ENCODE measurements at regions not wholly inside any gene's neighbourhood (a gene's known extent, or its start where the extent isn't known, plus 50 kb on each side); places are given as distances from the start of the nearest gene placed in this dataset.

DNA sequence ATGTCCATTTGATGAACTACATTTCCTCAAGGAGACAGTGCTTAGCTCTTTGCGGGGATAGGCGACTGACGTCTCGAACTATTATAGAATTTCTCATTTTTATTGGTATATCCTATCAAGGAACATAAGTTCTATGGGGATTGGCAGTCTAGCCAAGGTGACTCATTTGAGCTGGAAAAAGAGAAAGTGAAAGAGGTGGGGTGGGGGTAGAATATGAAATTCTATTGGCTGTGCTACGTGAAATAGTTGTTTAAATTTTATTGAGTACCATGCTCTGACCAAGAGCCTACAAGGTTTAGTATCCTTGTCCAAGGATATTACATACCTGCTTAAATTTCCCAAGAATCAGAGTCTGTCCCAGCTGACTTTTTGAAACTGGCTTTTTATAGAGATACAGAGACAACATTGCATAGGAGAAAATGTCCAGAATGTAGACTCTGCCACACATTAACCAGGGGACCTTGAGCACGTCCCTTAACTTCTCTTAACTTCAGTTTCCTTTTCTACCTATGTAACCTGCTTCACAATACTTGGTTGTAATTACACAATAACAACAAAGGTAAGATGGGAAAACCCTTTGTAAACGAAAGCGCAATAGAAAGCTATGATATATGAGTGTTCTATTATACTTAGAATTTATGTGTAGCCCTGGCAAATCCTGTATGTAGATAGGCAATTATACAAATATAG lies 226.4 kb upstream of the WWC1 start:
- no peak for DNase-seq (ENCODE audit: low spot score)
- H3K27ac Mint-ChIP-seq (ENCODE audit: unreplicated experiment) = no peak overlapping the region
- no peaks in the 10 kb centered on the region for H3K9me3 Mint-ChIP-seq (ENCODE audit: low read depth)
- TF ChIP-seq, protein P1, sequence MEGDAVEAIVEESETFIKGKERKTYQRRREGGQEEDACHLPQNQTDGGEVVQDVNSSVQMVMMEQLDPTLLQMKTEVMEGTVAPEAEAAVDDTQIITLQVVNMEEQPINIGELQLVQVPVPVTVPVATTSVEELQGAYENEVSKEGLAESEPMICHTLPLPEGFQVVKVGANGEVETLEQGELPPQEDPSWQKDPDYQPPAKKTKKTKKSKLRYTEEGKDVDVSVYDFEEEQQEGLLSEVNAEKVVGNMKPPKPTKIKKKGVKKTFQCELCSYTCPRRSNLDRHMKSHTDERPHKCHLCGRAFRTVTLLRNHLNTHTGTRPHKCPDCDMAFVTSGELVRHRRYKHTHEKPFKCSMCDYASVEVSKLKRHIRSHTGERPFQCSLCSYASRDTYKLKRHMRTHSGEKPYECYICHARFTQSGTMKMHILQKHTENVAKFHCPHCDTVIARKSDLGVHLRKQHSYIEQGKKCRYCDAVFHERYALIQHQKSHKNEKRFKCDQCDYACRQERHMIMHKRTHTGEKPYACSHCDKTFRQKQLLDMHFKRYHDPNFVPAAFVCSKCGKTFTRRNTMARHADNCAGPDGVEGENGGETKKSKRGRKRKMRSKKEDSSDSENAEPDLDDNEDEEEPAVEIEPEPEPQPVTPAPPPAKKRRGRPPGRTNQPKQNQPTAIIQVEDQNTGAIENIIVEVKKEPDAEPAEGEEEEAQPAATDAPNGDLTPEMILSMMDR (IDR thresholded peaks at IDR 0.05) = no peak
- no peaks in the 10 kb centered on the region for H3K36me3 Mint-ChIP-seq (ENCODE audit: low read depth)
- H3K4me3 Mint-ChIP-seq (ENCODE audit: unreplicated experiment) = no peak overlapping the region
- peaks cover 11% of the 10 kb centered on the region for H3K4me1 Mint-ChIP-seq (ENCODE audit: low read depth)
- H3K27me3 Mint-ChIP-seq (ENCODE audit: low read depth) = no peaks in the 10 kb centered on the region

DNA sequence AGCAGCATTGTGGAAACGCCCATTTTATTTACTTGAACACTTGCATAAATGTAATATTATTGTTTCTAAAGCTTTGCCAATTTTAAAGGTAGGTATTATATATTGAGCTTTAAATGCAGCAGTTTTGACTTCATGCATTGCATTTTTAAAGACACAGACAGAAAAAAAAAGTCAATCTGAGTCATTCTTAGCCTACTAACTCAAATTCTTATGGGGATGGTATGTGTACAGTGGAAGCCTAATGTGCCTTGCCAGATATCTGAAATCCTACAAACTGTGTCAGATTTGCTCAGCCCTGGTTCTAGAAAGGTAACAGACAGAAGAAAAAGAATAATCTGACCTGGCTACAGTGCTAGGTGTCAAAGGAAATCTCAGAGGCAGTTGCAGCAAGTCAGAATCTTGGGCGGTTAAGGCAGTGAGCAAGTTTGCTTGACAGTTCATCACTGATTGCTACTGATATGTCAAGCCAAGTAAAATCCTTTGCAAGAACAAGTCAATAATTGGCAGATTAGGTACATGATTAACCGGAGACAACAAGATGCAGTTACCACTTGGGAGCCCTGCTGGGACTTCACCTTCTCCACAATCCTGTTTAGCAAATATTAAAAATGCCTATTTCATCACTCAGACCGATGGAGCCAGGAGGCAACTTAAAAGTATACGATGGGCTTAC lies 224.8 kb upstream of the WWC1 start:
- Mint-ChIP-seq H3K4me1 (ENCODE audit: low read depth) (peaks cover 11% of the 10 kb centered on the region), H3K27me3 (ENCODE audit: low read depth) (no peaks in the 10 kb centered on the region), H3K36me3 (ENCODE audit: low read depth) (no peaks in the 10 kb centered on the region), H3K9me3 (ENCODE audit: low read depth) (no peaks in the 10 kb centered on the region), H3K27ac (ENCODE audit: unreplicated experiment) (no peak overlapping the region), H3K4me3 (ENCODE audit: unreplicated experiment) (no peak overlapping the region)
- no peak for DNase-seq (ENCODE audit: low spot score)
- TF ChIP-seq, protein P1 (IDR thresholded peaks at IDR 0.05) = no peak

DNA sequence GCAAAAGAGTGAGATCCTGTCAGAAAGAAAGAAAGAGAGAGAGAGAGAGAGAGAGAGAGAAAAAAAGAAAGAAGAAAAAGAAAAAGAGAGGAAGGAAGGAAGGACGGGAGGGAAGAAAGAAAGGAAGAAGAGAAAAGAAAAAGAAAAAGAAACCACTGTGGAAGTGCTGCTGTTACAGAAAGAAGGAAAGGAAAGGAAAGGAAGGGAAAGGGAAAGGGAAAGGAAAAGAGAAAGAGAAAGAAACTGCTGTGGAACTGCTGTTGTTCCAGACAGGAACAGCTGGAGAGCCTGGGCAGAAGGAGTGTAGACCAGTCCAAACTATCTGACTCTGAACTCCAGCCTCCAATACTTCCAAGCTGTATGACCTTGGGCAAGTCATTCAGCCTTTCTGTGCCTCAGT lies 220.7 kb upstream of the WWC1 start:
- H3K4me3 Mint-ChIP-seq (ENCODE audit: unreplicated experiment) = no peak overlapping the region
- DNase-seq (ENCODE audit: low spot score) = no peak
- no peaks in the 10 kb centered on the region for H3K9me3 Mint-ChIP-seq (ENCODE audit: low read depth)
- peaks cover 20% of the 10 kb centered on the region for H3K4me1 Mint-ChIP-seq (ENCODE audit: low read depth)
- no peaks in the 10 kb centered on the region for H3K36me3 Mint-ChIP-seq (ENCODE audit: low read depth)
- no peaks in the 10 kb centered on the region for H3K27me3 Mint-ChIP-seq (ENCODE audit: low read depth)
- TF ChIP-seq, protein P1 (IDR thresholded peaks at IDR 0.05) = no peak
- H3K27ac Mint-ChIP-seq (ENCODE audit: unreplicated experiment) = no peak overlapping the region

DNA sequence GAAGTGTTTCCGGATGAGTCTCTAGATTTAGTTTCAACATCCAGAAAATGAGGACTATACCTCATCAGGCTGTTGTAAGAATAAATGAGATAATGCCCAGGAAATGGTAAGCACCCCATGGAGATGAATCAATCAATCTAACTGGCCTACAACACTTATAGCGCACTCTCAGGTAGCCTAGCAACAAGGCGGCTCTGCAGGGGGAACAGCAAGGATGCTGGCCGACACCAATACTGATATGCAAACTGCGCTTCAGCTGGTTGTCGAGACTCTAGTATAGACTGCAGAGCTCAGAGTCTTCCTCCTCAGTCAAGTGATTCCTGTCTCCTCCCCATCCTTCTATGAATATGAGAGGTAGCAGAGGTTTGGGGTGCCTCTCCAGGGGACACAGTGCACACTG lies 218.8 kb upstream of the WWC1 start:
- no peak for DNase-seq (ENCODE audit: low spot score)
- Mint-ChIP-seq H3K36me3 (ENCODE audit: low read depth) (no peaks in the 10 kb centered on the region), H3K27me3 (ENCODE audit: low read depth) (no peaks in the 10 kb centered on the region), H3K9me3 (ENCODE audit: low read depth) (no peaks in the 10 kb centered on the region), H3K4me3 (ENCODE audit: unreplicated experiment) (no peak overlapping the region), H3K4me1 (ENCODE audit: low read depth) (peaks cover 14% of the 10 kb centered on the region), H3K27ac (ENCODE audit: unreplicated experiment) (no peak overlapping the region)
- TF ChIP-seq, protein P1 (IDR thresholded peaks at IDR 0.05) = no peak

DNA sequence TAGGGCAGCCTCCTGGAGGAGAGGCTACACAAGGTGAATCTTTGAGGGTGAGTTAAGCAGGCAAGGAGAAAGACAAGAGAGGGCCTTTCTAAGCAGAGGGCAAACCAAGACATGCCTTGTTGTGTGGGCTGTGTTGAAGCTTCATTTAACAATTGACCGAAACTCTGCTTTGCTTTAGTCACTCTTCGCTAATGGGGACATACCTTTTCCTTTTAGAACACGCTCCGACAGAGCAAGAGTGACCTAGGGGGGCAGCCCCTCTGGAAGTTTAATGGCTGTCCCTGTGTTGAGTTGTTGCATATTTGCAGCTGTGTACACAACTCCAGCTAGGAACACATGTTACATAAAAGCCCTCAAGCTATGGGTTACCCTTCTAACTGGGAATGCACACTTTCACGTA lies 218.1 kb upstream of the WWC1 start:
- no peak for DNase-seq (ENCODE audit: low spot score)
- Mint-ChIP-seq H3K27ac (ENCODE audit: unreplicated experiment) (no peak overlapping the region), H3K36me3 (ENCODE audit: low read depth) (no peaks in the 10 kb centered on the region), H3K4me3 (ENCODE audit: unreplicated experiment) (no peak overlapping the region), H3K27me3 (ENCODE audit: low read depth) (no peaks in the 10 kb centered on the region), H3K9me3 (ENCODE audit: low read depth) (no peaks in the 10 kb centered on the region), H3K4me1 (ENCODE audit: low read depth) (peaks cover 14% of the 10 kb centered on the region)
- TF ChIP-seq, protein P1 (IDR thresholded peaks at IDR 0.05) = no peak
